GM12891 (cell line): ENCODE measurements at regions not wholly inside any gene's neighbourhood (a gene's known extent, or its start where the extent isn't known, plus 50 kb on each side); places are given as distances from the start of the nearest gene placed in this dataset.

Experiments
- PAX5 ChIP-seq: IDR thresholded peaks from 2 replicates; pipeline ENCODE4 v1.6.1; 2011; ENCODE audit warnings: low read length, moderate library complexity, mild to moderate bottlenecking; ENCODE audit not compliant: insufficient read depth, severe bottlenecking
- POLR2A ChIP-seq: IDR thresholded peaks from 2 replicates; pipeline ENCODE4 v1.6.1; 2011; ENCODE audit warnings: low read depth, low read length, control low read depth
- POLR2AphosphoS5 ChIP-seq: IDR thresholded peaks from 2 replicates; pipeline ENCODE4 v1.6.1; 2011; ENCODE audit warnings: low read depth, low read length, control low read depth
- POU2F2 ChIP-seq: IDR thresholded peaks from 2 replicates; pipeline ENCODE4 v1.6.1; 2011; ENCODE audit warnings: low read depth, mild to moderate bottlenecking, control low read depth, low read length, moderate library complexity
- SPI1 ChIP-seq: IDR thresholded peaks from 2 replicates; pipeline ENCODE4 v1.6.1; 2011; ENCODE audit warnings: low read depth, low read length, control low read depth
- TAF1 ChIP-seq: IDR thresholded peaks from 2 replicates; pipeline ENCODE4 v1.6.1; 2011; ENCODE audit warnings: low read depth, low read length, control low read depth

GRCh38 chr4:80144676-80145470, 52.4 kb upstream of the PRDM8 start:
- no peak for TF ChIP-seq POLR2A
- no peak for TF ChIP-seq POLR2AphosphoS5
- TF ChIP-seq TAF1, result no peak
- no peak for TF ChIP-seq SPI1
- TF ChIP-seq PAX5, result no peak
- no peak for TF ChIP-seq POU2F2
